T-helper 1 cell (primary cell): ENCODE measurements at regions not wholly inside any gene's neighbourhood (a gene's known extent, or its start where the extent isn't known, plus 50 kb on each side); places are given as distances from the start of the nearest gene placed in this dataset.
"Not testable (repeated sequence)": the region's sequence is repeated elsewhere in the genome, so short reads cannot be mapped to it uniquely, and the experiment has no call there.

Source experiments
- DNase-seq, 5 donors: peaks; one replicate each; pipeline ENCODE4 v3.0.0-alpha.2; 2012 to 2020

DNA sequence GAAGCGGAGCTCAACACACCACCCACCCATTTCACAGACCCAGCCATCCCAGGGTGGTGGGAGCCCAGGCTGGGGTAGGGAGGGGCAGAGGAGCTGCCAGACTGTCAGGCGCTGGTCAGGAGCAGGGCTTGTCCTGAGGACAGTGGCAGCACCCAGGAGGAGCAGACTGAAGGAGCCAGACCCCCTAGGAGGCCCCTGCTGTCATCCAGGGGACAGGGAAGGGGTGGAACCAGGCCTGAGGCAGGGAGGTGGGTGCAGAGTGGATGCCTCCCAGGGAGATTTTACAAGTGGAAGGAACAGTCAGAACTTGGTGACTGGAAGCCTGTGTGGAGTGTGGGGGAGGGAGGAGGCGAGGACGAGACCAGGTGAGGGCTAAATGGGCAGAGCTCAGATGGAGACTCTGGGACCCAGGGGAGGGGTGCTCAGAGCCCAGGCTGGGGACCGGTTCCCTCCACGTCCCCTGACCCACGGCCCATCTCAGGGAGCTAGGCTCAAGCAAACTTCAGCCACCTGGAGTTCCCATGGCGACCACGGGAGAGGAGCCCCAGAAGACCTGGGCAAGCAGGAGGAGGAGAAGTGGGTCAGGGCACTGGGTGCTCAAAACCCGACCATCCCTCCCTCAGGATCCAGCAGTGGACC, 215.4 kb downstream of the TBC1D2B start:
- DNase-seq = not testable (repeated sequence)

GRCh38 chr15:77860071-77860691, 217.3 kb downstream of the TBC1D2B start:
- DNase-seq = no peak

DNA sequence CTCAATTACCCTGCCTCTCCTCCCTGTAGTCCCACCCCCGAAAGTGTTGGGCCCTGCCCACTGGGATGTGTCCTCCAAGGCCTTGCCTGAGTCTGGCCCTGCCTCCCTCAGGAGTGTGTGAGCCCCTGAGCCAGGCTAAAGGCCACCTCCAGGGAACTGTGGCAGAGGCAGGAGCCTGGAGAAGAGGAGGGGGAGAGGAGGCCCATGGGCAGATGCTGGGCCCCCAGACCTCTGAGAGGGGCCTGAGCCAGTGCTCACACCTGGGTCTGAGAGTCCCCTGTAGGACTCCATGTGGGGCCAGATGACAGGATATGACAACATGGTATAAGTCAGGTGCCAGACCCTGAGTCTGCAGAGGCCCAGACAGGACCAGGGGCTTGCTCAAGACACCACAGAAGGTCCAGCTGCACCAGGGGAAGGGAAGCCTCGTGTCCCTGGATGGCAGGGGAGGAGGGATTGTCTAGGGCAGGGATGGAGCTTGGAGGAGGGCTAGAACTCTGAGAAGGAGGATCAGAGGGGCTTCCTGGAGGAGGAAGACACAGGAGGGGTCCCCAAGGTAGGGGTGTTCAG, 217.9 kb downstream of the TBC1D2B start:
- DNase-seq = no peak

GRCh38 chr15:77858792-77859490, 218.6 kb downstream of the TBC1D2B start:
- no peak for DNase-seq

- DNase-seq = no peak
Measured at GRCh38 chr15:77857419-77857818, 220.1 kb downstream of the TBC1D2B start.

DNA sequence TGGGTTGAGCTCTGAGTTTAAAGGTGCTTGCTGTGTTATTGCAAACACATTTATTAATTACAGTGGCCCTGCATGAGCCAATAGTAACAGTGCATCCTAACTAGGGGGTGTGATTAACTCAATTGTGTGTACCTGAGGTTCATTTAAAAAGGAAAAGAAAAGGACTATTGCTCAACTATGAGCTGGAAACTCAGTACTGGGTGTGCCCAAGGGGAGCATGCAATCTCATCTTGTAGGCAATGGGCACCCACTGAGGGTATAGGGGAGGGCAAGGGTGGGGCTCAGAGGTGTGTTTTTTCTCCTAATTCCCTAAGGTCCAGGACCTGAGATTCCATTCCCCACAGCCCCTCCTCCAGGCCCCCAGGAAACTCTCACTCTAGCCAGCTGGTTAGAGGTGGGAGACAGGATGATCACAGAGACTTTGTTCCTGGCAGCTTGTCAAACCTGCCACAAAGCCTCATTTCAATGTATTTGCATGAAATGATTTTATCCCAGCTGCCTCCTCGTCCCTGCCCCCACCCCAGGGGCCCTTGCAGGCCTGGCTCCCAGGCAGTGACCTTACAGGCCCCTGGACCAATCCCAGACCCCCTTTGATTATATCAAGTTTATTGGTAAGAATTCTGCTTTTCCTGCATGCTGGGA, 220.7 kb downstream of the TBC1D2B start:
- no peak for DNase-seq

- DNase-seq = no peak
Measured at GRCh38 chr15:77855871-77856270, 221.6 kb downstream of the TBC1D2B start.

DNA sequence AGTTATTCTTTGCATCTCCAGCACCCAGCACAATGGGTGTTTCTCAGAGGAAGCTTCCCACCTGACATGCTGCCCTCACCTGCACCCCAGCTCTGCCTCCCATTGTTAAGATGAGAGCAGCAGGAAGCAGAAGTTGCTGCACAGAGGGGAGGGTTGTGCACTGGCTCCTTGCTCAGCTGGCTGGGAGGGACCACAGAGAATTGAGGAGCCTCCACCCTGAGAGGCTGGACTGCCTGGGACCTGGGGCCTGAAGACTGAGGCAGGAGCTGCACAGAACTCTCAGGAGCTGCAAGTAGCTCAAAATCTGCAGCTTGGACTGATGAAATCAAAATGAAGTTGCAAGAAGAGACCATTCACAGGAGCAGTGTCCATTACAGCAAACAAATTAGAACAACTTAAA, 222.3 kb upstream of the LINGO1 start:
- DNase-seq = no peak

GRCh38 chr15:77853910-77854309, 221.2 kb upstream of the LINGO1 start:
- DNase-seq = no peak

GRCh38 chr15:77853008-77853328, 220.3 kb upstream of the LINGO1 start:
- no peak for DNase-seq

- DNase-seq = no peak
Measured at GRCh38 chr15:77852241-77853007, 219.7 kb upstream of the LINGO1 start.

- no peak for DNase-seq
Measured at GRCh38 chr15:77851691-77852090, 219.0 kb upstream of the LINGO1 start.

DNA sequence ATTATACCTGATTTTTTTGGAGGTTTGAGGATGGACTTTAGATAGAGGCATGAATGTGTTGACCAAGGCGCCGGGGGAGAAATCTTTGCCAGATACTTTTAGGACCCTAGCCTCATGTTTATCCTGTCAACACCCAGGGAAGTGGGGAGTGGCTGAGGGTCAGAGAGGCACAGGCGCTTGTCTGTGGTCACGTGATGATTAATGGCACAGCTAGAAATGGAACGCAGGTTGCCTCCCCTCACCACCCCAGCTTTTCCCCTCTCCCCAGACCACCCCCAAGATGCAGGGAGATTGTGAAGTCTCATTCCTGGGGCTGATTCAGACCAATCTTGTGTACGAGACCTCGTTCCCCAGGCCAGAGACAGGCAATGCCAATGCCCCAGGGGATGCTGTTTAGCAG, 218.4 kb upstream of the LINGO1 start:
- no peak for DNase-seq

DNA sequence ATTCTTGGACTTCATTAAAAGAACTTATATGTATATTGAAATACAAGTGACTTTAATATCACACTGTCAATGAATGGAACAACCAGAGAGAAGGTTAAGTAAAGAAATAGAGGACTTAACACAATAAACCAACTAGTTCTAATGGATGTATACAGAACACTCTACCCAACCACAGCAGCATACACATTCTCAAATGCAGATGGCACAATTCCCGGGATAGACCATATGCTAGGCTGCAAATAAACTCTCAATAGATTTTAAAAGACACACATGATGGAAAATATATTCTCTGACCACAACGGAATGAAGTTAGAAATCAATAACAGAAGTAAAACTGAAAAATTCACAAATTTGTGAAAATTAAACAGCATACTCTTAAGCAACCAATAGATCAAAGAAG, 214.3 kb upstream of the LINGO1 start:
- no peak for DNase-seq

DNA sequence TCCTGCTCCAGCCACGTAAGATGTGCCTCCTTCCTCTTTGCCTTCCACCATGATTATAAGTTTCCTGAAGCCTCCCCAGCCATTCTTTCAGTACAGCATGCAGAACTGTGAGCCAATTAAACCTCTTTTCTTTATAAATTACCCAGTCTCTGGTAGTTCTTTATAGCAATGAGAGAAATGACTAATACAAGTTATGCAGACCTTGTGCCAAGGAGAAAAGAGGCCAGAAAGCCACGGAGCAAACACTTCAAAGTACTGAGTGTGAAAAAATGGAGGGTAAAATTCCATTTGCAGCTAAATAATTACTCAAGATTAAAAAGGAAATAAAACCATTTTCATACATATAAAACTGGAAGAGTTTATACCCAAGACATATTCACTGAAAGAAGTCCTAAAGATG, 213.6 kb upstream of the LINGO1 start:
- DNase-seq = no peak

GRCh38 chr15:77844798-77845446, 212.2 kb upstream of the LINGO1 start:
- no peak for DNase-seq

DNA sequence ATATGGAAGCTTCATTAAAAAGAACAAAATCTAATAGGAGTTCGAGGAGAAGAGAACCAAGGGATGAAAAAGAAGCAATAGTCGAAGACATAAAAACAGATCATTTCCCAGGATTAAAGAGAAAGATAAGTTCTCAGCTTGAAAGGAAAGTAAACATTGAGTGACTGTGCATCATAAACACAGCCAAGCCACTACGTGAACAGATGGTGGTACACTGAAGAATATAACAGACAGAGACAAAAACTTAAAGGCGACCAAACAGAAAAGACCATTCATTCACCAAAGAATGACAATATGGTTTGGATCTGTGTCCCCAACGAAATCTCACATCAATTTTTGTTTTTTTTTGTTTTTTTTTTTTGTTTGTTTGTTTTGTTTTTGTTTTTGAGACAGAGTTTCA, 210.8 kb upstream of the LINGO1 start:
- DNase-seq = no peak

- no peak for DNase-seq
Measured at GRCh38 chr15:77840991-77841775, 208.5 kb upstream of the LINGO1 start.

DNA sequence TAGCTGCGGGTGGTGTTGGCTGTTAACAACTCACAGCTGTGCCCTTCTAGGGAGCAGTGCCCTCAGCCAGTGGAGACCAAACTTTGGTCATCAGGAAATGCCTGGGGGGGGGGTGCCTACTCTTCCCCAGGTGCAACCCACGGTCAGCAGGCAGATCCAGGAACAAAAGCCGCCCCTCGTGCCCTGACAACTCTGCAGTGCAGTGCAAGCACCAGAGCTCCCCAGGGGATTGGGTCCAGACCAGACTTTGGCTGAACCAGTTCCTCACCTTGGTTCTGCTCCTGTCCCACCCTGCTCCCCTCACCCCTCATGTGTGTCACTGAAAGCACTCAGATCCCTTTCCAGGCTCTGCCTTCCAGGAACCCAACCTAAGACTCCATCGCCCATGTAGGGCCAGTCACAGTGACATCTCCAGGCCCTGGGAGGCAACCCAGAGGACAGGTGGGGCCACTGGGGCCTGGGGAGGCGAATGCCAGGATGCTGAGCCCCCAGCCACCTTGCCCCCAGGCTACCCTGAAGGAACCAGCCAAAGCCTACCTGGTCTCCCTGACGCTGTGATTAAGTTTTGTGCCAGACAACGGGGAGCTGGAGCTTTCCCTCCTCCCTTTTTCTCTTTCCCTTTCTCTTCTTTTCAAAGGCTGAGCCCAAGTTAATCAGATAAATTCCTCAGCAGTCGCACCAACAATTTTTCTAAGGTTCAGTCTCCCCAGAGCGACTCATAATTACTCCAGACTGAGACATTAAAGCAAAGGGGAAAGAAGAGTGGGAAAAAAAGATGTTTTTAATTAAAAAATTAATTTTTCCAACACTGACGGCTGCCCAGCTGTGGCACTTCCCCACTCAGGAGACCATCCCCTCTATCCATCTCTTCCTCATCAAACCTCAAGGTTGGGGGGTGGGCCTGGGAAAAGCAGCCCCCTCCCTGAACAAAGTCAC, 207.5 kb upstream of the LINGO1 start:
- DNase-seq = no peak

GRCh38 chr15:77839456-77839855, 206.7 kb upstream of the LINGO1 start:
- no peak for DNase-seq
